ENCODE measurements at regions not wholly inside any gene's neighbourhood (a gene's known extent, or its start where the extent isn't known, plus 50 kb on each side); places are given as distances from the start of the nearest gene placed in this dataset.

DNA sequence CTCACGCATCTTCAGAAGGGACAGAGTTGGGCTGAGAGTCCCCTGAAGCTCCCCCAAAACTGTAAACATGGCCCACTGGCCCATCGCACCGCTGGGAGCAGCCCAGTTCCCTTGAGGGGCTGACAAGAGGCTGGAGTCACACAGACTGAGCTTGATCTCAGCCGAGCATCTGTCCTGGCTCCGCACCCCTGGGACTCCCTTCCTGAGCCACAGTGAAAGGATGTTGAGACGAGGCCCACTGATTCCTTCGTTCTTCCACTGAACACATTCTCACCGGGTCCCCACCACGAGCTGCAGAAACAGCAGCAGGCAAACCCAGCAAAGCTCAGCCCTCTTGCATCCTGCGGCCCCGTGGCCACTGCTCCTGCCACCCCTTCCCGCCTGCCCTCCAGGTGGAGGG, 145.9 kb upstream of the CIBAR2 start:
- DNase-seq, result no peak

DNA sequence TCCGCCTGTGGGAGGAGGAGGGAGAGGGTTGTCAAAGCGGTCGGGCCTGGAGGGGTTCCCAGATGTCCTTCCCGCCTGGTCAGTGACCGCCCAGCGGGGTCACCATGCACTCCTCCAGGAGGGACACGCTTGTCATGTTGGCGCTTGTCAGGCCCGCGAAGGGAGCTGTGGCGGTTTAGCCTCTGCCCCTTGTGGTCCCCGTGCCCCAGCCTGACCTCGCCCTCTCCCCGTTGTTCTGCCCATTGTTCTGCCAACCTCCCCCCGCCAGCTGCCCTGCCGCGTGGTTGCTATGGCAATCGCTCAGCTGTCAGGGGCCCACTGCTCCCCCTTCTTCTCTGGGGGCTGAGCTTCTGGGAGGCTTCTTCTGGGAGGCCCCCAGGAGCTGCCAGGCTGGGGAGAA, 146.4 kb upstream of the CIBAR2 start:
- no peak for DNase-seq

DNA sequence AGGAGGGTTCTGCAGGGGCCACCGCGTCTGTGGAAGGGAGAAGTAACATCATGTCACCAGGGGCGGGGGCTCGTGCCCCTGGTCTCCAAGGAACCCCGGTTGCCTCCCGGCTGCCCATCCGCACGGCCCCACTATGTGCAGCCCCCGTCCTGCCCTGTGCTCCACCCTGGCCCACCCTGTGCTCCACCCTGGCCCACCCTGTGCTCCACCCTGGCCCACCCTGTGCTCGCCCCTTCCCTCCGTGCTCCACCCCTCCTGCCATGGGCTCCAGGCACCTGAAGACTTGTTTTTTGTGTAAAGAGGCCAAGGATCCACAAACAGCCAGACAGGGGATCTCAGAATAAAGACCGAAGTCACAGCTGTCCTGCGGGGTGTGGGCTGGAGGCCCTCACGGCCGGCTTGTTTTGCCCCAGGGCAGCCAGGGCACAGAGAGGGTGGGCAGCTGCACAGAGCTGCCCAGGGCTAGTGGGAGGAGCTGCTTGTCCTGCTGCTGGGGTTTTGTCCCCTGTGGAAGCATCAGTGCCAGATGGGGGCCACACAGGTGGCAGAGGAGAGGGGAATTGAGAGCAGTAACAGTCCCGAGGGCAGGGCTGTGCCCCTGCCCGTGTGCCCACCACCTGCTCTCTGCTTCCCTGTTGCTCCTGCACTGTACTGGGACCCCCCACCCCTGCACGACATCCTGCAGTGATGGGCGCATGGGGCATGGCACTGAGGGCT, 147.0 kb upstream of the CIBAR2 start:
- no peak for DNase-seq

DNA sequence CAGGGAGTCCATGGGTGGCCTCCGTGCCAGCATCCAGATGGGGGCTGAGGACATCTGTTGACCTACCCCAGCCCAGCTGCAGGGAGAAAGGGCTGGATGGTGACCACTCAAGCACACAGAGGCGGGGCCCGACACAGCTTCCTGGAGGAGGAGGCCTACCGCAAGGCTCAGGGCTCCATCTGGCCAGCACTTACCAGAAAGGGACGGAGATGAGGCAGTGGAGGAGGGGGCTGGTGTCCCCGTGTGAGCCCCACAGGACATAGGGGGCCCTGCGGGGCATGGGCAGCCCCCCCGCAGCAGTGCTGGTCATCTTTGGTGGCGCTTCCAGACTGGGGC, 147.5 kb upstream of the CIBAR2 start:
- no peak for DNase-seq

DNA sequence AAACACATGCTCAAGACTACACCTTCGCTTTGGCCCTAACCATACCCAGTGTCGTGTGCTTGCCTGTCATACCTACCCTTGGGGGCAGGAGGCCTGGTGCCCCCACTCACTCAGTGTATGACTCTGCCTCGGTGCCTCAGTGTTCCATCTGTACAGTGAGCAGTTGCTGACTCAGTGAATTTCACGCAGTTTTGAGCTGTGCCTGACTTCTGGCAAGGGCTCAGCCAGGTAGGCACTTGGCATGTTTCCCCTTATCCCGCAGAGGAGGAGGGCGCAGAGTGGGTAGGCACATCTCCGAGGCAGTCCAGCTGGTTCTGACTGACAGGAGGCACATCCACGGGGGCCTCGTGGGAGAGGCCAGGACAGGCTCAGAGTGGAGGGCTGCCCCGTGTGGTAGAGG, 148.9 kb upstream of the CIBAR2 start:
- DNase-seq, result no peak

DNA sequence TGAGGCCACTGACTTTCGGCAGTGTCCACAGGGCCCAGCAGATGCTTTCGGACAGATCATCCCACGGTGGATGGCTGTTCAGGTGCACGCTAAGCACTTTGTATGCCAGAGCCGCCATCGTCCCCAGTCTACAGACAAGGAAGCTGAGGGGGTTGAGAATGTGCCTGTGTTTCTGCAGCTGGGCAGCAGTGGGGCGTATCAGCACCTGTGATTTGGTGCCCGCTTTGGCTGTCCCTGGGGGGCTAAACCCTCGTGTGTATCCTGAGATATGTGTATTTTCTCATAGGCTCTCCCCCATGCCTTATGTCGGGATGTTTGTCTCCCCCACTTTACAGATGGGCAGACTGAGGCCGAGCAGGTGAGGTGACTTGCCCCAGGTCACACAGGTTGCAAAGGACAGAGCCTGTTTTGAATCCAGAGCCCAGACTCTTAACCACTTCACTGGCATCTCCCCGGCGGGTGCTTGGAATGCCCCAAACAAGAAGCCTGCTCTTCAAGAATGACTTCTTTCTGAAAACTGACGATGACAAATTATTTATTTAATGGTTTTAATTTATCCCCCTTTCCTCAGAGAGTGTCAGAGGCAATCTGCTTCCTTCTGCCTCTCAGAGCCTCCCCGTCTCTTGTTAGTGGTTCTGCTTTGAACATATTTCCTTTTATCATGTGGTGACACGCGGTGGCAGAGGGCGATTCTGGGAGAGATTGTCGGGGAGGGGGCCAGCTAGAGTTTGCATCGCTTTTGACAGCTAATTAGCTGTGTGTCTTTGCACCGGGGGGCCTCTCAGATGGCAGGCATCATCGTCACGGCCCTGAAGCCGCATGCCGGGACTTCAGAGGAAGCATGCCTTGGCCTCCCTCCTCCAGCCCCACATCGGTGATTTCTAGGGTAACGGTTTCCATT, 149.6 kb upstream of the CIBAR2 start:
- DNase-seq, result no peak

DNA sequence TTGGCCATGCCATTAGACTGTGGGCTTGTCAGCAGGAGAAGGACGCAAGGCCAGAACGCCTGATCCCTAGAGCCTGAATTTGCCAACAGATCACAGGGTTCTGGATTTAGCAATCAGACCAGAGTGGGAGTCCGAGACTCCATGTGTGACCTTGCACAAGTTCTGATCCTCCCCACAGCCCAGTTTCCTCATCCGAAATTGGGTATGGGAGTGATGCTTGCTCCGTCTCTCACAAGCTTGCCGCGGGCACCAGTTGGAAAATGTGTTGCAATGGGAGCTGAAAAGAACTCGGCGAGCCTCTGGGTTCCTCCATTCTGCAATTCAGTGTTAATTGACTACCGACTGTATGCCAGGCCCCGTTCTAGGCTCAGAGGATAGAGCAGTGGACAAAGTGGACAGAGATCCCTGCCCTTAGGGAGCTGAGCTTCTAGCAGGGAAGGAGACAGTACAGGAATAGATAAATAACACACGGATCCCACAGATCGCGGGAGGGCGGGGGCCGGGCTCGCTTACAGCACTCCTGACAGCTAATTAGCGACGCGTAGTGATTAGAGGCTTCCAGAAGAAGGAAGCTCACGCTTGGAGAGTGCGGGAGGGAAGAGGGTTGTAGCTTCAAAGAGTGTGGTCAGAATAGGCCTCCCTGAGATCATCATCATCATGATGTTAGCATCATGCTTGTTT, 150.4 kb upstream of the CIBAR2 start:
- DNase-seq, result no peak

DNA sequence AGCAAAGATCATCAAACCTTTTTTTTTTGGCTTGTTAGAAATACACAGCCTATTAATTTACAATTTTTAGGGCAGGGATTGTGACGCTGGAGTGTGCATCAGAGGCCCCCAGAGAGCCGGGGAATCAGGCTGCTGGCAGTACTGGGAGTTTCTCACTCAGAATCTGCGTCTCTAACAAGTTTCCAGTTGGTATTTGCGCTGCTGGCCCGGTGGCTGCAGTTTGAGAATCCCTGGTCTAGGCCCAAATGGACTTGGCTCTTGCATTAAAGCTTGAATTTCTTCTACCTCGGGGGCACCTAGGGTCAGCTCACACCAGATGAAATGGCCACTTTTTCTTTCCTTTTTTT, 150.9 kb upstream of the CIBAR2 start:
- DNase-seq, result no peak

DNA sequence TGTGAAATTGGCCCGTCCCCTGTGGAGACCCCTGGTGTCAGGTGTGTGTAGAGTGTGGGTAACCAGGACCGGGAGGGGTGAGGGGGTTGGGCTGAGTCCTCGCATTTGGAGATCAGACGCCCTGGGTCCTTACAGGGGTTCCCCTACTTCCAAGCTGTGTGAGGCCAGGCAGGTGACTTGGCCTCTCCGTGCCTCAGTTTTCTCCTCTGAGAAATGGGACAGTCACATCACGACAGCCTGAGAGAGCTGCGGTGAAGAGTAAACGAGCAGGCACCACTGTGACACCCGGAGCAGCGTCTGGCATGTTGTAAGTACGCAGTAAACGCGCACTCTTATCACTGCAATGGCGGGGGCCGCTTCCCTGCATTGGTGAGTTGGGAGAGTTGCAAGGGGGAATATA, 152.5 kb upstream of the CIBAR2 start:
- DNase-seq, result no peak

DNA sequence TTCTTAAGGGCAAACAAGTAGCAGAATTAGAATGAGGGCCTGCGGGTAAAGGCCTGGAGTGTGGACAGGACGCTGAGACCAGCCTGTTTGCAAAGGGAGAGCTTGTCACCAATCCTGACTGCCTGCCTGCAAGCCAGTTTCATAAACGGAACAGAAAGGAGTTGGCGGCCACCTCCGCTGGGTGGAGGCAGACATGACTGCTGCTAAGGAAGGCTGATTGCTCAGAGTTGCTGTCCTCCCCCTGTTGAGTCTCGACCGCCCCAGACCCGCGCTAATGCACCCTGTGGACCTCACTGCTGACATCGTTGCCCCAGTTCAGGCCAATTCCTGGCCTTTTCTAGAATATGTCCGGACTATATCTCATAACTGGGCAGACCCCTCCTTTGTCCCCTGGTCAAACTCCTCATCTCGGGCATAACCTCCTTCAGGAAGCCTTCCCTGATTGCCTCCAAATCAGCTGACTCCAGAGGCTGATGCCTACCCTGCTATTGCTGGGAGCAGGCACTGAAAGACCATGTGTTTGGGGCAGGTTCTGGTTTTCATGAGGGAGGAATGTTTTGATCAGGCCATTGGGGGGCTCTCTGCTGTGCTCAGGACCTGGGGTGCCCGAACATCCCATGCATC, 153.0 kb upstream of the CIBAR2 start:
- no peak for DNase-seq

DNA sequence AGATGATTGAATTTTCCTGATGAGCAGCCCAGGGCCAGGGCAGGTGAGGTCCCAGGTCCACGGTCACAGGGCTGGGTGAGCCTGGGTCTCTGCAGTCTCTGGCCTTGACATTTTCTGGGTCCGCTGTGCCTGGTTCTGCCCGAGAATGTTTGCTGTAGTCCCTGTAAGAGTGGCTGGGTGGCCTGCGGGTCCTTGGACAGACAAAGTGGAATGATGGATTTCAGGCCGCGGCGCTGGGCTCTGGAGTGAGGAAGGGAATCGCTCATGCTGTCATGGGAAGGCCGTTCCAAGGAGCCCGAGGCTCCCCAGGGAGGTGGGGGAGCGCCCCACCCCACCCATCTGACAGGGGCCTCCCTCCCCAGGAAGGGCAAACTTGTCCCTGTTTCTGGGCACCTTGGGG, 153.5 kb upstream of the CIBAR2 start:
- no peak for DNase-seq

DNA sequence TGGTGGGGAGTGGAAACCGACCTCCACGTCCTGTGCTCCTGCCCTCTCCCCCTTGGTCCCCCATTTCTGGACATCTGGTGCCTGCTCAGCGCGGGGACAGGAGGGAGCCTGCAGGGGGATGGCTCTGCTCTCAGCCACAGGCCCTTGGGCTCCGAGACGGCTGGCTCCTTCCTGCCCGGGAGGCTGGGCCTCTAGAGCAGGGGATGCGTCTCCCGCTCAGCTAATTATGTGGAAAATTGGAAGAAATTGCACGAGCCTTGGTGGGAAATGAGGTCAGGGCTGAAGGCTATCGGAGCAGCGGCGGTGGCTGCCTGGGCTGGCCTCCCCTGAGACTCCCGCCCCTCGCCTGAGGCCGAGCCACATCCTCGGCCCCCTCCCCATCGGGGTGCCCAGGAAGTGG, 154.6 kb upstream of the CIBAR2 start:
- DNase-seq, result no peak

DNA sequence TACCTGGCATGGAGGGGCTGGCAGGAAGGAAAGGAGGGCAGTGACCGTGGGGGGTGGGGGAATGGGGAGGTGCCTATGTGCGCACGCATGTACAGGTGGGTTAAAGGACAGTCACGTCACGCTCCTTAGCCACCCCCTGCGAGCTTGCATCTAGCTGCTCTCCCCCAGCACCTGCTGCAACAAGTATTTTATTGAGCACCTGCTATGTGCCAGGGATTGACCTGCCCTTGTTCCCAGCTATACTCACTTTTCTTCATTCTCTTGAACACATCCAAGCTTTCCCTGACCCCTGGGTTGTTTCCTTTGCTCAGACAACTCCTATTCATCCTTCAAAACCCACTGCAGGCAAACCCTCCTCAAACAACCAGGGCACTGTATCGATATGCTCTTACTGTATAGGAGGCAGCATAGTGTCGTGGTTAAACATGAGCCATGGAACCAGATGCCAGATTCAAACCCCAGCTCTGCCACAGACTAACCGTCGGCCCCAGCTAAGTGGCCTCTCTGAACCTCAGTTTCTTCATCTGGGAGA, 155.2 kb upstream of the CIBAR2 start:
- no peak for DNase-seq

DNA sequence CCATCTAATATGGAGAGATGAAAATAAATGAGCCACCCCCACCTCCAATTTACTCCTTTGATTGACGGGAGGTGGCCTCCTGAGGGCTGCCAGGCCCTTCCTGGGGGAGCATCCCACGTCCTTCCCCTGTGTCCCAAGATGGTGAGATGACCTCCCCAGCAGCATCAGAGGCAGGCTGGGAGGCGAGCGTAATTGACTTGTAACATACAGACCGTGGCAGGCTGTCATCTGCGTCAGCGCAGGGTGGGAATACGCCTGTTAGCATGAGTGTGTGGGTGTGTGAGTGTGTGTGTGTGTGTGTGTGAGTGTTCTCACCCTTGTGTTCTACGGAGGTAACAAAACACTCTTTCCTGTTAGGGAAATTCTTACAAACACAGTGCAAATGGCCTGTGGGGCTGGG, 156.9 kb upstream of the CIBAR2 start:
- DNase-seq, result no peak

DNA sequence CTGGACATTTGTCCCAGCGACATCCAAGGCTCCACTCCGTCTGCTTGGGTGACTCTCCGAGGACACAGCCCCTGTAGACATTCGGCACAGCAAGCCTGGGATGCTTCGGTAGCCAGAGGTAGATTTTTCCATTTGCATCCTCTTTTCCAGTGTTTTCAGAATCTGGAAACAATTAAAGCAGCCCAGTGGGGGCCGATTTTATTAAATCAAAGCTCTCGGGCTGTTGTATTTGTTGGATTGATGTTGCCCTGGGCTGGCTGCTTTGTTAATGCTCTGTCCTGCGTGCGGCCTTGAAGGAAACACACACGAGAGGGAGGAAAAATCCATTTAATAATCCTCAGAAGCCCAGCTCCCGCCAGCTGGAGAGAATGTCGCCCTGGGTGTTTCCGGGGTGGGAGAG, 158.1 kb upstream of the CIBAR2 start:
- DNase-seq, result no peak

DNA sequence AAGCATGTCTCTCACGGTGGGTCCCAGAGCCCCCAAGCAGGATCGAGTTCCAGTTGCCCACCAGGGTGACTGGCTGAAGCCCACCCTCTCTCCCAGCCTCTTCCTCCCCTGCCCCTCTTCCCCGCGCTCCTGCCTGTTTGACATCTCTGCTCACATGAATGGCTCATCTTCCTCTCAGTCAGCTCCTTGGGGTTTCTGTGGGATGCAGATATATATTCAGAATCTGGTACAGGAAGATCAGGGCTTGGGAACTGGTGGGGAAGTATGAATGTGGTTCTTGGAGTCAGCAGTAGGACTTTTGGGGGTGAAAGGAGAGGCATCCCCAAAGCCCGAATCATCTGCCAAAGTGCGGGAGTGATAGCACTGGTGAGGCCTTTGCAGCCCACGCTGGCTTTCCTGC, 158.9 kb upstream of the CIBAR2 start:
- no peak for DNase-seq

DNA sequence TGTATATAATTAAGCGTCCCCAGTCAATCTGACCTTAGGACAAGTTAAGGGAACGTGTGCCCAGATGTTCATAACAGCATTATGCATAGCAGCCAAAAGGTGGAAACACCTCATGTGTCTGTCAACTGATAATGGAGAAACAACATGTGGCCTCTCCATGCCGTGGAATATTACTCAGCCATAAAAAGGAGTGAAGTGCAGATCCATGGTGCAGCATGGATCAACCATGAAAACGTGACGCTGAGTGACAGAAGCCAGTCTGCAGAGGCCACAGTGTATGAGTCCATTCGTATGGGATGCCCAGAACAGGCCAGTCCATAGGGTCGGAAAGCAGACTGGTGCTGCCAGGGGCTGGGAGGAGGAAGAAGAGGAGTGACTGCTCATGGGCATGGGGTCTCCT, 161.0 kb upstream of the CIBAR2 start:
- no peak for DNase-seq

DNA sequence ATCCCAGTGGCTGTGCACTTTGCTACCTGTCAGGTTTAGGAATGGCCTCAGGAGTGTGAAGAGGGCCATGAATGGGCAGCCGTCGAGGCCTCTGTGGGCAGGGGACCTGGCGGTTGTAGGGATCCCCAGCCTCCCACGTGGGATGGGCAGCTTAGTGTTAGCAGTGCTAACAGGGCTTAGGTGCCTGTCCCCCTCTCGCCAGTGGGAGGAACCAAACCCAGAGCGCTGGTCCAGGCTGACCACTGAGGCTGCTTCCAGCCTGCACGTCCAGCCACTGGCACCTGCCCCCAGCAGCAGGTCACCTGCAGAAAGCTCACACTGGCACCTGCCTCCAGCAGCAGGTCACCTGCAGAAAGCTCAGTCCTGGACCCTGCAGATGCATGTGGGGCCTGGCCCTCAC, 162.2 kb upstream of the CIBAR2 start:
- no peak for DNase-seq

DNA sequence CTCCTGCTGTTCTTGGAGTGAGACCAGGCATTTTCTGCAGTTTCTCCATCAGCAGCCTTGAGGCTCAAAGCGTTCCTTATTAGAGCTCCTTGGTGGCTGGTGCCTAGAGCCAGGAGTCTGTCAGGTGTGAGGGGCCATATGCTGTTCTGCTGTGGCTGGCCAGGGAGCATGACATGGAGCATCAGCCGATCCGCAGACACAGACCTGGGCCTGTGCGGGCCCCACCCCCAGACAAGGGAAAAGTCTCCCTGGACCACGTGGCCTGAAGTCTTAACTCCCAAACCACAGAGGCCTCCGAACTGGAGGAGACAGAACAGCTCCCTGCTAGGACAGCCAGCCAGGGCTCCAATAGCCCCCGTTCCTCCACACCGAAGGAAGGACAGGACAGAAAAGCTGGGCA, 162.7 kb upstream of the CIBAR2 start:
- no peak for DNase-seq

DNA sequence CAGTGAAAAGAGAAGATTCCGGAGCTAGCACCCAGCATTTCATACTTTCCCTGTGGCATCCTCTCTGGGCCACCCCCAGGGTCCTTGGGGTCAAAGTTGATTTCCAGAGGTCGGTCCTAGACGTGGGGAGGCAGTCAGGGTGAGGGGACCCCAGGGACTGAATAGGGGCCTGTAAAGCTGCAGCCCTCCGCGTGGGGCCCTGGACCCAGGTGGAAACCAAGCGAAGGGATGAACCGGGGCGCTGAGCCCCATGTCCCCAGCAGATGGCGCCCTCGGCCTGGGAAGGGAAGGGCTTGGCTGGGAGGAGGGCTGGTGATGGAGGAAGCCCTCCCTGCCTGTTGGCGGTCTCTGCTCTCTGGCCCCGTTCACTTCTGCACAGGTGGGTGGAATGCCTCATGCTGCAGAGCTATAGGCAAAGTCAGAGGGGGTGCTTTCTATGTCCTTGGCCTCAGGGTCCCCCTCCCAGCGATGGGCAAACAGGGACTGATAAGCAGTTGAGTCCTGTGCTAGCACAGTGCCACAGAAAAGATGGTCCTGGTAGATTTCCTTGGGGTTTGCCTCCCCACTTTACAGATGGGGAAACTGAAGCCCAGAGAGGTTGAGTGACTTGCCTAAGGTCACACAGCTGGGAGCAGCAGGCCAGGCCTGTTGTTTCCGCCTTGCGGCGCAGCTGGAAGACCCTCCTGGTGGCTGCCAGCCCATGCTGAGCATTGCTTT, 163.4 kb upstream of the CIBAR2 start:
- peak; percentile 94 for DNase-seq

DNA sequence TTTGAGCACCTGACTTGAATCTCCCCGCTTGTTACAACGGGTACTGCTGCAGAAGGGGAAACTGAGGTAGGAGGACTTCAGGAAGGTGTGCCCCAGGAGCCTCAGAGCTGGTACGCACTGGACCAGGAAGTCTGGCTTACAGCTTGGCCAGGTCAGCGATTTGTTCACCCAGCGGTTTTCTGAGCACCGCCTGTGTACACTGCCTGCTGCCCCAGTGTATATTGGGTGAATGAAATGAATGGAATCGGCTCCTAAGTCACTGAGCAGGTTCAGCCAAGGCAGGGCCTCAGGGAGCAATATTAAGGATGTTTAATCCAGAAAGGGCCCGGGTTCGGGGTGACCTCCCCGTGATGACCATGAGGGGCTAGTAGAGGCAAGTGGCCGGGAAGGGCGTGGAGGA, 164.0 kb upstream of the CIBAR2 start:
- DNase-seq, result no peak

DNA sequence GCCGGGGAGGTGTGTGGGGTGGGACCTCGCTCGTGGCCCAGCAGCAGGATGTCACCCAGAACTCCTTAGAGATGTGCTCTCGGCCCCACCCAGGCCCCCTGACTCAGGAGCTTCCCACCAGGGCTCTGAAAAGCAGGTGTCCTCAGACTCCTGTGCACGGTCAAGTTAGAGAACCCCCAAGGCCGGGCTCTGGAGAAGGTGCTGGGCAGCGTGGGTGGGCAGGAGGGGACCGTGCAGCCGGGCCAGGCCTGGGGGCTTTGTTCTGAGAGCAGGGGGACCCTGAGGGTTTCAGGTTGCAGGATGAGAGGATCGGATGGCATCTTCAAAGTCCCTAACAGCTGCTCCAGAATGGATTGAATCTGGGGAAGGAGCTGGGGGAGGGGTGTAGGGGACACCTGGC, 164.4 kb upstream of the CIBAR2 start:
- no peak for DNase-seq

DNA sequence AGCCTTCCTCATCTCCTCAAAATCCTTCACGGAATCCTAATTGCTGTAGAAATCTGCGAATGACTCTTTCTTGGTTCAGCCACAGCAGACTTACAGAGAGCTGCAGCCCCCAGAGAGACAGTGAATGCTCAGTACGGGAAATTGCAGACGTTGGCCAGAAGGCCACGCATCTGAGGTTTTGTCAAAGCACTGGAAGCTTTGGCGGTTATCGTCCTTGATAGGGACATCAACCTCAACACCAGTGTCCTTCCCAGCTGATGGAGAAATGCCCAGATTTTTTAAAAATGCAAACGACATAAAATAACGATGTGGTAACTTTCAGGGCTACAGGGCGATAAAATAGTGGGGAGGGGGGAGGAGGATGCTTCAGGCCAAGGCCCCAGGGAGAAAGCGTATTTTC, 166.6 kb upstream of the CIBAR2 start:
- DNase-seq, result no peak
